Endothelial cell of umbilical vein (primary cell): ENCODE measurements at regions not wholly inside any gene's neighbourhood (a gene's known extent, or its start where the extent isn't known, plus 50 kb on each side); places are given as distances from the start of the nearest gene placed in this dataset.

Source experiments
- BruUV-seq: library from RNA; stranded (reverse); fragments of 400-500 nt; replicated peaks from 2 replicates; lab custom pipeline; 2021; lab: Mats Ljungman, UMichigan
- CTCF ChIA-PET: fragments of 300-600, 350-600 bp; sonication (Branson Sonifier 250); formaldehyde crosslinking; loops from one replicate; lab custom pipeline; 2021; ENCODE audit warnings: antibody characterized with exemption, inconsistent platforms; lab: Charles Lee
- POLR2A ChIA-PET: fragments of 300-600, 350-600 bp; sonication (Branson Sonifier 250); formaldehyde crosslinking; loops from one replicate; lab custom pipeline; 2021; ENCODE audit warnings: antibody characterized with exemption, inconsistent platforms; lab: Charles Lee
- DNase-seq: peaks from one replicate; pipeline ENCODE4 v3.0.0-alpha.2; 2011; ENCODE audit warnings: low read depth, low spot score
- FAIRE-seq: peaks from 2 replicates; lab custom pipeline; 2011; peaks lifted over from hg19 to GRCh38; lab: Jason Lieb, UNC
- H2AFZ ChIP-seq: 2 replicates; pipeline ENCODE4 v1.6.0; 2012; ENCODE audit warnings: low read depth, low read length, control low read depth, inconsistent platforms
- H3K27ac ChIP-seq: 2 replicates; pipeline ENCODE4 v1.5.1; 2011; ENCODE audit warnings: low read depth, mild to moderate bottlenecking, control low read depth, low read length, moderate library complexity; ENCODE audit not compliant: insufficient read depth
- H3K27me3 ChIP-seq, 2 experiments: 2 replicates each; pipeline versions ENCODE4 v1.6.0 to v1.6.1; 2011; ENCODE audit warnings: low read length in 2 of 2, mixed read lengths in 1 of 2; ENCODE audit not compliant: control insufficient read depth in 2 of 2, insufficient read depth in 2 of 2
- H3K36me3 ChIP-seq, 2 experiments: 2 replicates in 1 of 2; 3 replicates in 1 of 2; pipeline ENCODE4 v1.5.1; 2011; ENCODE audit warnings: low read length in 2 of 2, mild to moderate bottlenecking in 1 of 2, moderate library complexity in 1 of 2; ENCODE audit not compliant: control insufficient read depth in 2 of 2, insufficient read depth in 2 of 2; ENCODE audit errors: extremely low read depth in 1 of 2
- H3K4me1 ChIP-seq: 3 replicates; pipeline ENCODE4 v1.5.1; 2011; ENCODE audit warnings: mild to moderate bottlenecking, low read length; ENCODE audit not compliant: control insufficient read depth, insufficient read depth; ENCODE audit errors: extremely low read depth
- H3K4me2 ChIP-seq: 2 replicates; pipeline ENCODE4 v1.6.1; 2011; ENCODE audit warnings: low read length, control low read depth, mixed read lengths; ENCODE audit not compliant: insufficient read depth
- H3K4me3 ChIP-seq, 3 experiments: fragments of 200-600 bp in 1 of 3; sonication (generic), shearing (Covaris generic) in 1 of 3; replicated peaks in 1 of 3; 2 replicates each; pipeline ENCODE4 v1.5.1; 2011 to 2016; ENCODE audit warnings: control low read depth in 3 of 3, low read length in 3 of 3, mild to moderate bottlenecking in 2 of 3, inconsistent platforms in 1 of 3, low read depth in 1 of 3, moderate library complexity in 1 of 3; ENCODE audit not compliant: insufficient read depth in 1 of 3
- H3K79me2 ChIP-seq: 2 replicates; pipeline ENCODE4 v1.6.0; 2012; ENCODE audit warnings: low read length, inconsistent platforms; ENCODE audit not compliant: control insufficient read depth, insufficient read depth
- H3K9ac ChIP-seq: replicated peaks from 2 replicates; pipeline ENCODE3; 2011; ENCODE audit warnings: low read length, control low read depth; ENCODE audit not compliant: insufficient read depth; ENCODE audit errors: extremely low read depth
- H3K9me1 ChIP-seq: replicated peaks from 3 replicates; pipeline ENCODE4 v1.6.0; 2011; ENCODE audit warnings: mild to moderate bottlenecking, low read length; ENCODE audit not compliant: control insufficient read depth, insufficient read depth; ENCODE audit errors: extremely low read depth
- H3K9me3 ChIP-seq: replicated peaks from 2 replicates; pipeline ENCODE4 v1.5.1; 2012; ENCODE audit warnings: low read length, inconsistent platforms; ENCODE audit not compliant: control insufficient read depth, insufficient read depth
- H4K20me1 ChIP-seq: replicated peaks from 2 replicates; pipeline ENCODE3; 2011; ENCODE audit warnings: mild to moderate bottlenecking, low read length; ENCODE audit not compliant: control insufficient read depth, insufficient read depth; ENCODE audit errors: extremely low read depth
- EZH2 ChIP-seq: IDR thresholded peaks from 2 replicates; pipeline ENCODE4 v1.6.1; 2012; ENCODE audit warnings: borderline replicate concordance, low read depth, mild to moderate bottlenecking, moderate library complexity, low read length, inconsistent platforms; ENCODE audit not compliant: severe bottlenecking
- FOS ChIP-seq: IDR thresholded peaks from 2 replicates; pipeline ENCODE4 v1.6.1; 2011; ENCODE audit warnings: mild to moderate bottlenecking, low read length, moderate library complexity, borderline replicate concordance; ENCODE audit not compliant: insufficient read depth
- GATA2 ChIP-seq: IDR thresholded peaks from 2 replicates; pipeline ENCODE4 v1.7.0; 2011; ENCODE audit warnings: low read depth, mild to moderate bottlenecking, moderate library complexity, mixed read lengths, low read length; ENCODE audit not compliant: insufficient read length, insufficient read depth
- JUN ChIP-seq: IDR thresholded peaks from 2 replicates; pipeline ENCODE4 v1.6.1; 2011; ENCODE audit warnings: borderline replicate concordance, low read depth; ENCODE audit not compliant: insufficient read length, insufficient read depth
- MYC ChIP-seq: IDR thresholded peaks from one replicate; pipeline ENCODE4 v1.6.1; 2011; ENCODE audit warnings: mild to moderate bottlenecking, low read depth, low read length
- POLR2A ChIP-seq: IDR thresholded peaks from 2 replicates; pipeline ENCODE4 v1.6.1; 2012; ENCODE audit warnings: low read depth, mild to moderate bottlenecking, control low read depth, low read length
- POLR2AphosphoS5 ChIP-seq: IDR thresholded peaks from 2 replicates; pipeline ENCODE4 v1.6.1; 2012; ENCODE audit warnings: low read depth, mild to moderate bottlenecking, control low read depth, low read length, moderate library complexity; ENCODE audit not compliant: insufficient read depth
- dilution Hi-C: fragments of 300-500 bp; cut with MboI; formaldehyde crosslinking; loops from one replicate; pipeline ENCODE4 v1.15.0; 2019; ENCODE audit warnings: low sequenced_read_pairs; ENCODE audit not compliant: extremely low pct_ligation_motif_present
- intact Hi-C: fragments of 100-400 bp; cut with micrococcal nuclease; formaldehyde crosslinking; loops from one replicate; pipeline ENCODE4 v1.10.0; 2022
- TF ChIP-seq, protein P1 (sequence below): IDR thresholded peaks from 2 replicates; pipeline ENCODE4 v1.6.1; 2011; ENCODE audit not compliant: insufficient read depth, insufficient read length
- TF ChIP-seq, protein P2 (sequence below), 2 donors: IDR thresholded peaks; 1 replicate in 1 of 2; 2 replicates in 1 of 2; pipeline ENCODE4 v1.5.1; 2011; ENCODE audit warnings: low read length in 2 of 2, mild to moderate bottlenecking in 2 of 2, moderate library complexity in 2 of 2, control low read depth in 1 of 2, inconsistent platforms in 1 of 2, low read depth in 1 of 2; ENCODE audit not compliant: insufficient read depth in 1 of 2; ENCODE audit errors: extremely low read depth in 1 of 2

DNA sequence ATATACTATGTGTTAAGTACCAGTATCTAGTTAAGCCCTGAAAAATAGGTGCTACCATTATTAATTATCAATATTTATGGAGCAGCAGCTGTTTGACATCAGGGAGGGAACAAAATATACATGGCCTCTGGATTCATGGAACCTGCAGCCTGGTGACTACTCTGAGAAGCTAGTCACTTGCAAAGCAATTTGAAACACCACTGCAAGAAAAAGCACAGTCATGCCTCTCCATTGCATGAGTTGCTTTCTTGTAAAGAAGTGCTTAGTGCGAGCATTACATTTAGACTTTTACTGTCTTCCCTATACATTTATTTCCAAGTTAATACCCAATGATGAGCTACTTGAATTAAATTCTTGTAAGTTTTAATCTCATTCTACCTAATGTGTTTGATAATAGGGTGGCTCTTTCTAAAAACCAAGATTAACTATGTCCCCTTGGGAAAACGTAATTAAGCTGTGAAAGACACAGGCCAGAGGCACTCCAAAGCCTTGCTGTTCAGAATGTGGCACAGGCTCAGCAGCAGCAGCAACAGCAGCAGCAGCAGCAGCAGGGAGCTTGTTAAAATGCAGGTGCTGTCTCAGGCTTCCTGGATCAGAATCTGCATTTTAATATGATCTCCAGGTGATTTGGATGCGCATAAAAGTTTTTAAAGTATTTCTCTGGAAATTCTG, 83.6 kb downstream of the PFDN4 start:
- DNase-seq (no peak), FAIRE-seq (no peak)
- no peak overlapping the region for H3K4me3 ChIP-seq
- ChIA-PET CTCF (interaction anchor here (1.2 to 1.8 kb wide), 5 partner anchors 11 to 242 kb away, joined by 3 to 5 read pairs (median 3); partner anchors contain the start of gene PFDN4), POLR2A (no interaction called here)
- H3K4me2 ChIP-seq, result no peak overlapping the region
- no peaks in the 10 kb centered on the region for H3K36me3 ChIP-seq
- H3K4me1 ChIP-seq, result no peaks in the 10 kb centered on the region
- no peak overlapping the region for H2AFZ ChIP-seq
- dilution Hi-C loops (no loop called here), intact Hi-C loops (loop anchor here (1.0 to 2.0 kb wide), 2 partner anchors 8 to 49 kb away; no protein-coding TSS in a partner anchor)
- TF ChIP-seq GATA2 (no peak), EZH2 (no peak), MYC (no peak), FOS (no peak), JUN (no peak), POLR2A (no peak), POLR2AphosphoS5 (no peak)
- TF ChIP-seq, protein P1, sequence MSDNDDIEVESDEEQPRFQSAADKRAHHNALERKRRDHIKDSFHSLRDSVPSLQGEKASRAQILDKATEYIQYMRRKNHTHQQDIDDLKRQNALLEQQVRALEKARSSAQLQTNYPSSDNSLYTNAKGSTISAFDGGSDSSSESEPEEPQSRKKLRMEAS, result no peak
- TF ChIP-seq, protein P2, sequence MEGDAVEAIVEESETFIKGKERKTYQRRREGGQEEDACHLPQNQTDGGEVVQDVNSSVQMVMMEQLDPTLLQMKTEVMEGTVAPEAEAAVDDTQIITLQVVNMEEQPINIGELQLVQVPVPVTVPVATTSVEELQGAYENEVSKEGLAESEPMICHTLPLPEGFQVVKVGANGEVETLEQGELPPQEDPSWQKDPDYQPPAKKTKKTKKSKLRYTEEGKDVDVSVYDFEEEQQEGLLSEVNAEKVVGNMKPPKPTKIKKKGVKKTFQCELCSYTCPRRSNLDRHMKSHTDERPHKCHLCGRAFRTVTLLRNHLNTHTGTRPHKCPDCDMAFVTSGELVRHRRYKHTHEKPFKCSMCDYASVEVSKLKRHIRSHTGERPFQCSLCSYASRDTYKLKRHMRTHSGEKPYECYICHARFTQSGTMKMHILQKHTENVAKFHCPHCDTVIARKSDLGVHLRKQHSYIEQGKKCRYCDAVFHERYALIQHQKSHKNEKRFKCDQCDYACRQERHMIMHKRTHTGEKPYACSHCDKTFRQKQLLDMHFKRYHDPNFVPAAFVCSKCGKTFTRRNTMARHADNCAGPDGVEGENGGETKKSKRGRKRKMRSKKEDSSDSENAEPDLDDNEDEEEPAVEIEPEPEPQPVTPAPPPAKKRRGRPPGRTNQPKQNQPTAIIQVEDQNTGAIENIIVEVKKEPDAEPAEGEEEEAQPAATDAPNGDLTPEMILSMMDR (IDR thresholded peaks at IDR 0.05; ENCODE audit: extremely low read depth in 1 of 2, insufficient read depth in 1 of 2, low read depth in 1 of 2, low read length in 2 of 2), result no peak
- H3K9me1 ChIP-seq, result no peaks in the 10 kb centered on the region
- no peak overlapping the region for H3K9ac ChIP-seq
- H3K79me2 ChIP-seq, result no peaks in the 10 kb centered on the region
- no peaks in the 10 kb centered on the region for H4K20me1 ChIP-seq
- no TSS peak for BruUV-seq
- H3K9me3 ChIP-seq, result no peaks in the 10 kb centered on the region
- no peaks in the 10 kb centered on the region for H3K27me3 ChIP-seq
- H3K27ac ChIP-seq, result no peak overlapping the region
